Ovary (tissue), 7 donors: ENCODE measurements at regions not wholly inside any gene's neighbourhood (a gene's known extent, or its start where the extent isn't known, plus 50 kb on each side); places are given as distances from the start of the nearest gene placed in this dataset.

Experiments used
- DNase-seq, 5 donors: peaks; one replicate each; pipeline ENCODE4 v3.0.0-alpha.2; 2019 to 2020
- H3K27ac ChIP-seq, 2 donors: fragments of 200-600 bp; one replicate each; pipeline versions ENCODE4 v1.5.1 to v1.8.0; 2019 to 2022
- H3K27me3 ChIP-seq: fragments of 200-600 bp; one replicate; pipeline ENCODE4 v1.8.0; 2022
- H3K36me3 ChIP-seq: fragments of 200-600 bp; sonication (generic); one replicate; pipeline ENCODE4 v1.5.1; 2019
- H3K4me1 ChIP-seq: one replicate; pipeline ENCODE4 v1.8.1; 2013; ENCODE audit warnings: mild to moderate bottlenecking, moderate library complexity; ENCODE audit not compliant: insufficient read depth
- H3K4me3 ChIP-seq: fragments of 200-600 bp; sonication (generic); one replicate; pipeline ENCODE4 v1.5.1; 2017
- H3K9me3 ChIP-seq, 2 donors: fragments of 200-600 bp in 1 of 2; sonication (generic) in 1 of 2; one replicate each; pipeline versions ENCODE4 v1.5.1 to v1.8.1; 2013 to 2019; ENCODE audit warnings: mild to moderate bottlenecking in 1 of 2, moderate library complexity in 1 of 2
- CTCF ChIP-seq, 3 donors: fragments of 450-650 bp in 2 of 3; fragments of 200-600 bp in 1 of 3; IDR thresholded peaks; one replicate each; pipeline versions ENCODE4 v1.5.1 to v1.8.0; 2016 to 2022; ENCODE audit warnings: antibody characterized with exemption in 3 of 3, mild to moderate bottlenecking in 1 of 3
- EP300 ChIP-seq: sonication (generic); formaldehyde crosslinking; IDR thresholded peaks from one replicate; pipeline ENCODE4 v1.6.1; 2017; ENCODE audit warnings: antibody characterized with exemption
- POLR2A ChIP-seq: fragments of 450-650 bp; IDR thresholded peaks from one replicate; pipeline ENCODE4 v1.6.1; 2017; ENCODE audit warnings: antibody characterized with exemption, mild to moderate bottlenecking, moderate library complexity
- WGBS, 3 donors: extraction: QIAGEN DNeasy Blood & Tissue Kit in 1 of 3; methylation state at CpG; one replicate each; pipeline versions ENCODE4 v1.1.5 to v1.1.7; 2013 to 2017; 5-methylcytosine and 5-hydroxymethylcytosine counted together
- intact Hi-C, 4 donors: fragments of 100-400 bp; cut with DNase I; formaldehyde crosslinking; loops; one replicate each; pipeline versions ENCODE4 v1.11.0 to v1.15.1; 2022 to 2023
- donor health status: DM: no; HTN: no; CAD: no; lungs with moderate emphysema.
- donor health status: DM: no; HTN: no; CAD: no.
- donor health status: Bipolar disorder and iron deficiency.
- donor health status: DM: no; HTN: no; CAD: no.
- donor health status: DM: yes; HTN: yes; CAD: no.

GRCh38 chr4:33086331-33086925, 2366.3 kb downstream of the PCDH7 start:
- H3K9me3 ChIP-seq: no peaks in the 10 kb centered on the region
- H3K4me1 ChIP-seq: no peaks in the 10 kb centered on the region
- no peak for TF ChIP-seq POLR2A
- no peak for TF ChIP-seq CTCF (IDR thresholded peaks at IDR 0.05)
- no peak for TF ChIP-seq EP300
- H3K27me3 ChIP-seq: no peaks in the 10 kb centered on the region
- no peak overlapping the region for H3K27ac ChIP-seq
- intact Hi-C loops: no loop called here
- 53 to 57% (median 55%) methylated on average over 2 of the region's 2 CpGs for WGBS, 3 donors
- H3K4me3 ChIP-seq: no peak overlapping the region
- no peaks in the 10 kb centered on the region for H3K36me3 ChIP-seq
- DNase-seq: no peak

- no peak overlapping the region for H3K4me3 ChIP-seq
- no peak for DNase-seq
- no peaks in the 10 kb centered on the region for H3K36me3 ChIP-seq
- 9 to 13% (median 9%) methylated on average over 2 of the region's 2 CpGs for WGBS, 3 donors
- TF ChIP-seq EP300 (no peak), CTCF (IDR thresholded peaks at IDR 0.05) (no peak), POLR2A (no peak)
- H3K27ac ChIP-seq: no peak overlapping the region
- no peaks in the 10 kb centered on the region for H3K27me3 ChIP-seq
- H3K9me3 ChIP-seq: no peaks in the 10 kb centered on the region
- no peaks in the 10 kb centered on the region for H3K4me1 ChIP-seq
- intact Hi-C loops: no loop called here
Measured at GRCh38 chr4:33088713-33089112, 2368.5 kb downstream of the PCDH7 start.

GRCh38 chr4:33090910-33091309, 2370.7 kb downstream of the PCDH7 start:
- WGBS, 3 donors: 86 to 89% (median 89%) methylated on average over 6 of the region's 6 CpGs
- Histone ChIP-seq H3K4me1 (no peaks in the 10 kb centered on the region), H3K36me3 (no peaks in the 10 kb centered on the region), H3K9me3 (no peaks in the 10 kb centered on the region), H3K4me3 (no peak overlapping the region), H3K27ac (no peak overlapping the region), H3K27me3 (no peaks in the 10 kb centered on the region)
- TF ChIP-seq CTCF (IDR thresholded peaks at IDR 0.05): no peak
- no peak for TF ChIP-seq EP300
- no peak for TF ChIP-seq POLR2A
- intact Hi-C loops: no loop called here
- no peak for DNase-seq

GRCh38 chr4:33091961-33092360, 2371.8 kb downstream of the PCDH7 start:
- H3K4me3 ChIP-seq: no peak overlapping the region
- TF ChIP-seq CTCF (IDR thresholded peaks at IDR 0.05): no peak
- no peak for TF ChIP-seq POLR2A
- no peak for TF ChIP-seq EP300
- H3K4me1 ChIP-seq: no peaks in the 10 kb centered on the region
- WGBS, 3 donors: 91 to 96% (median 95%) methylated on average over 3 of the region's 3 CpGs
- no peaks in the 10 kb centered on the region for H3K9me3 ChIP-seq
- no peak for DNase-seq
- intact Hi-C loops: no loop called here
- H3K36me3 ChIP-seq: no peaks in the 10 kb centered on the region
- no peaks in the 10 kb centered on the region for H3K27me3 ChIP-seq
- no peak overlapping the region for H3K27ac ChIP-seq
